Endothelial cell of umbilical vein (primary cell): ENCODE measurements at regions not wholly inside any gene's neighbourhood (a gene's known extent, or its start where the extent isn't known, plus 50 kb on each side); places are given as distances from the start of the nearest gene placed in this dataset.

Source experiments
- CTCF ChIP-seq, 2 donors: IDR thresholded peaks; 1 replicate in 1 of 2; 2 replicates in 1 of 2; pipeline ENCODE4 v1.5.1; 2011; ENCODE audit warnings: low read length in 2 of 2, mild to moderate bottlenecking in 2 of 2, moderate library complexity in 2 of 2, control low read depth in 1 of 2, inconsistent platforms in 1 of 2, low read depth in 1 of 2; ENCODE audit not compliant: insufficient read depth in 1 of 2; ENCODE audit errors: extremely low read depth in 1 of 2
- EZH2 ChIP-seq: IDR thresholded peaks from 2 replicates; pipeline ENCODE4 v1.6.1; 2012; ENCODE audit warnings: borderline replicate concordance, low read depth, mild to moderate bottlenecking, moderate library complexity, low read length, inconsistent platforms; ENCODE audit not compliant: severe bottlenecking
- MYC ChIP-seq: IDR thresholded peaks from one replicate; pipeline ENCODE4 v1.6.1; 2011; ENCODE audit warnings: mild to moderate bottlenecking, low read depth, low read length
- POLR2A ChIP-seq: IDR thresholded peaks from 2 replicates; pipeline ENCODE4 v1.6.1; 2012; ENCODE audit warnings: low read depth, mild to moderate bottlenecking, control low read depth, low read length
- POLR2AphosphoS5 ChIP-seq: IDR thresholded peaks from 2 replicates; pipeline ENCODE4 v1.6.1; 2012; ENCODE audit warnings: low read depth, mild to moderate bottlenecking, control low read depth, low read length, moderate library complexity; ENCODE audit not compliant: insufficient read depth
- TF ChIP-seq, protein P1 (sequence below): IDR thresholded peaks from 2 replicates; pipeline ENCODE4 v1.6.1; 2011; ENCODE audit not compliant: insufficient read depth, insufficient read length

DNA sequence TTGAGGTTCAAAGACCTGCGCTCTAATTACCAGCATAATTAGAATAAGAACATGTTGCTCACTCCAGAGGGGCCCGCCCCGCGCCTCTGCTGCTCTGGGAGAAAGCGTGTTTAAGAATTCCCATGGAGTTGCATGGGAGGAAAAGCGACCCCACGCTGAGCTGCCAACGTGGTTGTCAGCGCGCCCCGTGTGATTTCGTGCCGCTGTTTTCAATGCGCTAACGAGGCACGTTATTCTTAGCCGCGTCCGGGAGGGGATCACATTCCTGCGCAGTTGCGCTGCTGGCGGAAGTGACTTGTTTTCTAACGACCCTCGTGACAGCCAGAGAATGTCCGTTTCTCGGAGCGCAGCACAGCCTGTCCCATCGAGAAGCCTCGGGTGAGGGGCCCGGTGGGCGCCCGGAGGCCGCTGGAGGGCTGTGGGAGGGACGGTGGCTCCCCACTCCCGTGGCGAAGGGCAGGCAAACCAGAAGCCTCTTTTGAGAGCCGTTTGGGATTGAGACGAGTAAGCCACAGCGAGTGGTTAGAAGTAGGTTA is 173.8 kb upstream of the SOX1 start:
- no peak for TF ChIP-seq CTCF (IDR thresholded peaks at IDR 0.05; ENCODE audit: extremely low read depth in 1 of 2, insufficient read depth in 1 of 2, low read depth in 1 of 2, low read length in 2 of 2)
- TF ChIP-seq POLR2A = no peak
- TF ChIP-seq POLR2AphosphoS5 = no peak
- TF ChIP-seq EZH2 = no peak
- no peak for TF ChIP-seq MYC
- TF ChIP-seq, protein P1, sequence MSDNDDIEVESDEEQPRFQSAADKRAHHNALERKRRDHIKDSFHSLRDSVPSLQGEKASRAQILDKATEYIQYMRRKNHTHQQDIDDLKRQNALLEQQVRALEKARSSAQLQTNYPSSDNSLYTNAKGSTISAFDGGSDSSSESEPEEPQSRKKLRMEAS = no peak
